ENCODE measurements at regions not wholly inside any gene's neighbourhood (a gene's known extent, or its start where the extent isn't known, plus 50 kb on each side); places are given as distances from the start of the nearest gene placed in this dataset.

DNA sequence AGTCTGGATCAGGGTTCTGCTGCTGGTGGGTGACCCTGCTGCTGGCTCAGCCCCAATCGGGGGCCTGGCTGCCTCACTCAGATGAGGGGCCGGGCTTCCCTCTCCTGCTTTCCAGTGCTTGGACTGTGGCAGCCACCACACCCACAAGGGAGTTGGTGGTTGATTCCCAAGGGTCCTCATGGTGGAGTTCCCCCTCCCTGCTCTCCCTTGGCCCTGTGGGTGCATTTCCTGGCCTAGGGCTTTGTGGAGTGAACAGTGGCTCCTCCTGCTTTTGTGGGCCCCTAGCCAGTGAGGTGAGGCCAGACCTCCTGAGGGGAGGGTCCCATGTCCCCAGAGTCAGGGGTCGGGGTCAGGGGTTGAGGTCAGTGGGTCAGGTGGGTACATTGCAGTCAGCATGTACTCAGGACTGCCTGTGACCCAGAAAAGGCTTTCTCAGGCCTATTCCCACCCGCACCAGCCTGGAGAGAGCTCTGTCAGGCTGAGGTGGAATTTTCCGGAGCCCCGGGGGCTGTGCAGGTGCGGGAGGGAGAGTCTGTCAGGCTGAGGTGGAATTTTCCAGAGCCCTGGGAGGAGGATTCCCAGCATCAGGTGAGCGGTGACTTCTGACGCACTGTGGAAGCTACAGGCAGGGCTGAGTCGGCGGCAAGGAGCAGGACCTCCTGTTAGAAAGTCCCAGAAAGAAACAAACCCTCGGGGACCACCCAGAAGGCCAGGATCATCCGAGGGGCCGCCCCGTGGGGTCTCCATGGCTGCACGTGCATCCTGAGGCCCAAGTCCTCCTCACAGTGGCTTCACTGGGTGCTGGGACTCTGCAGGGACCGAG, 94.4 kb upstream of the INSIG1 start:
- no peak for DNase-seq (ENCODE audit: low spot score in 2 of 2, unreplicated experiment in 2 of 2)
- no peaks in the 10 kb centered on the region for H3K36me3 Mint-ChIP-seq
- TF ChIP-seq, protein P1, sequence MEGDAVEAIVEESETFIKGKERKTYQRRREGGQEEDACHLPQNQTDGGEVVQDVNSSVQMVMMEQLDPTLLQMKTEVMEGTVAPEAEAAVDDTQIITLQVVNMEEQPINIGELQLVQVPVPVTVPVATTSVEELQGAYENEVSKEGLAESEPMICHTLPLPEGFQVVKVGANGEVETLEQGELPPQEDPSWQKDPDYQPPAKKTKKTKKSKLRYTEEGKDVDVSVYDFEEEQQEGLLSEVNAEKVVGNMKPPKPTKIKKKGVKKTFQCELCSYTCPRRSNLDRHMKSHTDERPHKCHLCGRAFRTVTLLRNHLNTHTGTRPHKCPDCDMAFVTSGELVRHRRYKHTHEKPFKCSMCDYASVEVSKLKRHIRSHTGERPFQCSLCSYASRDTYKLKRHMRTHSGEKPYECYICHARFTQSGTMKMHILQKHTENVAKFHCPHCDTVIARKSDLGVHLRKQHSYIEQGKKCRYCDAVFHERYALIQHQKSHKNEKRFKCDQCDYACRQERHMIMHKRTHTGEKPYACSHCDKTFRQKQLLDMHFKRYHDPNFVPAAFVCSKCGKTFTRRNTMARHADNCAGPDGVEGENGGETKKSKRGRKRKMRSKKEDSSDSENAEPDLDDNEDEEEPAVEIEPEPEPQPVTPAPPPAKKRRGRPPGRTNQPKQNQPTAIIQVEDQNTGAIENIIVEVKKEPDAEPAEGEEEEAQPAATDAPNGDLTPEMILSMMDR (IDR thresholded peaks at IDR 0.05; ENCODE audit: unreplicated experiment) = no peak
- peak overlapping the region; percentile 30 for H3K27ac Mint-ChIP-seq
- H3K4me1 Mint-ChIP-seq = peaks cover 30% of the 10 kb centered on the region
- no peaks in the 10 kb centered on the region for H3K27me3 Mint-ChIP-seq (ENCODE audit: low read depth)
- H3K4me3 Mint-ChIP-seq = no peak overlapping the region
- H3K9me3 Mint-ChIP-seq = no peaks in the 10 kb centered on the region

DNA sequence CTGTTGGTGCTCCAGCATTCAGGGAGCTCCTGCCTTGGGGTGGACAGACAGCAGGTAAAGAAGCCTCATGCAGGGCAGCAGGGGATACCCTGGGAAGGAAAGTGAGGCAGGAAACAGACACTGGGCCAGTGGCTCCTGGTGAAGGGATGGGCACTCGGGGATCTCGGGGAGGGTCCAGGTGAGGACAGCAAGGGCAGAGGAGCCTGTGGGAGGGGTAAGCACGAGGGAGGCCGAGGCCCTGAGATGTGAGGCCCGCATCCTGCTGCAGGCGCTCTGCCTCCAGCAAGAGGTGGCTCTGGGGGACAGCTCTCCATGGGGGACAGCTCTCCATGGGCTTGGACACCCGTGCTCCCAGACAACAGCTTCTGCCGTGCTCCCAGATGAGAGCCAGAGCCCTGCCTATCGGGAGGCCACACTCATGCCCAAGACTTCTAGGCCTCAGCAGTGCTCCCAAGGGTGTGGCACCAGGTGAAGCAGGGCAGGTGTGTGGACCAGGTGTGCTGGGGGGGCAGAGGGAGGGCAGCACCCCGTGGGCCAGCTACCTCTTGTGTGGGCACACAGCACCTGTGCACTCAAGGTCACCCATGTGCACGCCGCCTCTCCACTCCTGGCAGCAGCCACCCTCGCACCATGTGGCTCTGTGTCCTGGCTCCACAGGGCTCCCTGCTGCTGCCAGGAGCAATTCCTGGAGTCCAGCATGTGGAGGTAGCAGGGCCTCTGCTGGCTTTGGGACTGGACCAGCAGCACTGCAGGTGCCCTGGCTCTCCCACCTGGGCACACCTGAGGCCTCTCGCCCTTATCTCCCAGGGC, 93.6 kb upstream of the INSIG1 start:
- Mint-ChIP-seq H3K27ac (peak overlapping the region; percentile 30), H3K9me3 (no peaks in the 10 kb centered on the region), H3K4me1 (peaks cover 29% of the 10 kb centered on the region), H3K27me3 (ENCODE audit: low read depth) (no peaks in the 10 kb centered on the region), H3K4me3 (no peak overlapping the region), H3K36me3 (no peaks in the 10 kb centered on the region)
- TF ChIP-seq, protein P1 (IDR thresholded peaks at IDR 0.05; ENCODE audit: unreplicated experiment) = no peak
- DNase-seq (ENCODE audit: low spot score in 2 of 2, unreplicated experiment in 2 of 2) = no peak

DNA sequence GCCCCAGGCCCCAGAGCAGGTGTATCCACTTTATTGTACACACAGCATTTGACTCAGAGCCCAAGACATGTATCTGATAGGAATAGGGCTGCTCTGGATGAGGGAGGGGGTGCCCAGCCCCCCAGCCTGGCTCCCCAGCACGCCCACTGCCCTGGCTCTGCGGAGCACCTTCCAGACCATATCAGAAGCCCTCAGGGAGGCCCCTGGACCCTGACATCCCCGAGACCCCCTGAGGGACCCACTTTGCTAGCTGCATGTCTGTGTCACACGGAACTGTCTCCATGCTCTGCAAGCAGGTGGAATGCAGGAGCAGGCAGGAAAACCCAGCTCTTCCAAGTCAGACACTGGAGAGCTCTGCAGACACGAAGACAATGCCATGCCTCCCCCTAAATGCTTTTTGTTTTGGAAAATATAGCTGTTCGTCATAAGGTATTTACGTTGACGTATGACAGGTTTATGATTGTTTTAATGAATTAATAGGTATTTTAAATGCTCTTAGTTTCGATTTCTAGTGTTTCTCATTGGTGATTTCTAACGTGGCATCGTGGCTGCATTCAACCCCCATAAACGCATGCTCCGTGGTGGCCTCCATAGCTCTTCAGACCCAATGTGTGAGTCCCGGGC, 92.8 kb upstream of the INSIG1 start:
- no peaks in the 10 kb centered on the region for H3K36me3 Mint-ChIP-seq
- peak overlapping the region; percentile 56 for H3K27ac Mint-ChIP-seq
- no peaks in the 10 kb centered on the region for H3K27me3 Mint-ChIP-seq (ENCODE audit: low read depth)
- peak overlapping the region; percentile 14 for H3K4me3 Mint-ChIP-seq
- TF ChIP-seq, protein P1 (IDR thresholded peaks at IDR 0.05; ENCODE audit: unreplicated experiment) = no peak
- H3K9me3 Mint-ChIP-seq = no peaks in the 10 kb centered on the region
- H3K4me1 Mint-ChIP-seq = peaks cover 32% of the 10 kb centered on the region
- no peak for DNase-seq (ENCODE audit: low spot score in 2 of 2, unreplicated experiment in 2 of 2)

DNA sequence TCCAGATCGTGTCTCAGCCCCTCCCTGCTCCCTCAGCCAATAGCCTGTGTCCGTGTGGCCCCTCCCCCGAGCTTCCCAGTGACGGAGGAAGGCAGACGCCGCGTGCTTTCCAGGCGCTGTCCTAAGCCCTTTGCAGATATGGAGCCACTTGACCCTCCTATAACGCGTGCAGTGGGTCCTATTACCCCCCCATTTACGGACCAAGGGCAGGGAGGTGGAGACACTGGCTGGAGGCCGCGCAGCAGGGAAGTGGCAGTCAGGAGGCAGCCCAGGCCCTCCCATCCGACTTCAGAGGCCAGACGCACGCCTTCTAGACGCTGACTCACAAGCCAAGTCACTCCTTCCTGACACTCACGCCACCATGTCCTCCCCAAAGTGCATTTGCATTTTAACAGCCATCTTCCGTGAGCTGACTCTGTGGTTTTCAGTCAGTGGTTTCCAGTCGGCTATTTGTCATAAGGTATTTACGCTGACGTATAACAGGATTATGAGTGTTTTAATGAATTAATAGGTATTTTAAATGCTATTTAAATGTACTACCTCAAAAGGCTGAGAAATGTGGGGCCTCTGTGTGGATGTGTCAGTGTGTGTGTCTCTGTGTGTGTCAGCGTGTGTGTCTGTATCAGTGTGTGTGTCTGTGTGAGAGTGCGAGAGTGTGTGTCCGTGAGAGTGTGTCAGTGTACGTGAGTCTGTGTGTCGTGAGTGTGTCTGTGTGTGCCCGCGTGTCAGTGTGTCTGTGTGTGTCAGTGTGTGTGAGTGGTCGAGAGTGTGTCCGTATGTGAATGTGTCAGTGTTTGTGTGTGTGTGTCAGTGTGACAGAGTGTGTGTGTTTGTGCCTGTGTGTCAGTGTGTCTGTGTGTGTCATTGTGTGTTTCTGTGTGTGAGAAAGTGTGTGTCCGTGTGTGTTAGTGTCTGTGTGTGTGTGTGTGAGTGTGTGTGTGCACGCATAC, 92.0 kb upstream of the INSIG1 start:
- H3K27me3 Mint-ChIP-seq (ENCODE audit: low read depth) = no peaks in the 10 kb centered on the region
- H3K4me1 Mint-ChIP-seq = peaks cover 36% of the 10 kb centered on the region
- H3K4me3 Mint-ChIP-seq = peak overlapping the region; percentile 14
- no peaks in the 10 kb centered on the region for H3K36me3 Mint-ChIP-seq
- no peaks in the 10 kb centered on the region for H3K9me3 Mint-ChIP-seq
- TF ChIP-seq, protein P1 (IDR thresholded peaks at IDR 0.05; ENCODE audit: unreplicated experiment) = no peak
- H3K27ac Mint-ChIP-seq = peak overlapping the region; percentile 56
- DNase-seq (ENCODE audit: low spot score in 2 of 2, unreplicated experiment in 2 of 2) = no peak
